HCT116 (cell line): ENCODE measurements at regions not wholly inside any gene's neighbourhood (a gene's known extent, or its start where the extent isn't known, plus 50 kb on each side); places are given as distances from the start of the nearest gene placed in this dataset.

Experiments
- ATAC-seq: fragments of 200-7000 bp; cut with Tn5 transposase; 2 replicates; pipeline ENCODE4 v1.9.1; 2020; ENCODE audit warnings: mild to moderate bottlenecking, moderate library complexity
- BruUV-seq: library from RNA; stranded (reverse); fragments of 400-500 nt; replicated peaks from 2 replicates; lab custom pipeline; 2021; lab: Mats Ljungman, UMichigan
- CTCF ChIA-PET: fragments of 300-600 bp; sonication (Branson Sonifier 250); formaldehyde crosslinking; loops from one replicate; lab custom pipeline; 2021; ENCODE audit warnings: antibody characterized with exemption; lab: Charles Lee
- POLR2A ChIA-PET: fragments of 300-600, 350-600 bp; sonication (Branson Sonifier 250); formaldehyde crosslinking; loops from one replicate; lab custom pipeline; 2021; ENCODE audit warnings: antibody characterized with exemption; lab: Charles Lee
- RAD21 ChIA-PET, 2 experiments: fragments of 300-600 bp; sonication (Branson Sonifier 250); formaldehyde crosslinking; loops; one replicate each; lab custom pipeline; 2023; ENCODE audit warnings: low total read pairs in 2 of 2; ENCODE audit not compliant: uncharacterized antibody in 2 of 2, unreplicated experiment in 2 of 2, low non-redundant PET in 1 of 2; lab: Charles Lee
- DNase-seq: peaks from one replicate; pipeline ENCODE4 v3.0.0-alpha.2; 2010; ENCODE audit warnings: low read depth, low spot score
- H2AFZ ChIP-seq: fragments of 200-600 bp; shearing (Covaris generic), sonication (generic); 2 replicates; pipeline ENCODE4 v1.6.1; 2017; ENCODE audit warnings: low read depth, mixed run types, mixed read lengths, antibody characterized with exemption, low read length; ENCODE audit not compliant: poor library complexity, severe bottlenecking
- H3K27ac ChIP-seq: 2 replicates; pipeline ENCODE4 v1.5.1; 2012; ENCODE audit warnings: low read depth, low read length
- H3K27me3 ChIP-seq: fragments of 200-600 bp; sonication (generic); 2 replicates; pipeline ENCODE4 v1.6.1; 2016; ENCODE audit warnings: mixed run types, low read length, mixed read lengths; ENCODE audit not compliant: insufficient read depth
- H3K36me3 ChIP-seq, 2 experiments: fragments of 200-500 bp in 1 of 2; fragments of 200-600 bp in 1 of 2; sonication (Bioruptor generic) in 1 of 2; sonication (generic) in 1 of 2; 2 replicates each; pipeline versions ENCODE4 v1.5.1 to v1.6.1; 2014 to 2016; ENCODE audit warnings: low read length in 2 of 2, inconsistent platforms in 1 of 2, mixed read lengths in 1 of 2, mixed run types in 1 of 2; ENCODE audit not compliant: insufficient read depth in 2 of 2, control insufficient read depth in 1 of 2
- H3K4me1 ChIP-seq, 2 experiments: fragments of 200-600 bp in 1 of 2; sonication (generic) in 1 of 2; 2 replicates each; pipeline versions ENCODE4 v1.5.1 to v1.6.1; 2012 to 2017; ENCODE audit warnings: low read length in 2 of 2, inconsistent platforms in 1 of 2, mild to moderate bottlenecking in 1 of 2, mixed read lengths in 1 of 2, mixed run types in 1 of 2, moderate library complexity in 1 of 2; ENCODE audit not compliant: insufficient read depth in 2 of 2, control insufficient read depth in 1 of 2
- H3K4me2 ChIP-seq: fragments of 200-600 bp; sonication (generic); 2 replicates; pipeline ENCODE4 v1.6.1; 2017; ENCODE audit warnings: mixed run types, low read length, mixed read lengths
- H3K4me3 ChIP-seq, 2 experiments: fragments of 200-600 bp in 1 of 2; sonication (generic) in 1 of 2; replicated peaks in 1 of 2; 2 replicates each; pipeline ENCODE4 v1.5.1; 2011 to 2016; ENCODE audit warnings: low read length in 2 of 2, control low read depth in 1 of 2, low read depth in 1 of 2, mild to moderate bottlenecking in 1 of 2, mixed read lengths in 1 of 2, mixed run types in 1 of 2
- H3K79me2 ChIP-seq: fragments of 200-600 bp; sonication (generic); 2 replicates; pipeline ENCODE4 v1.6.1; 2017; ENCODE audit warnings: mild to moderate bottlenecking, mixed run types, low read length, moderate library complexity, mixed read lengths; ENCODE audit not compliant: insufficient read depth
- H3K9ac ChIP-seq: fragments of 200-600 bp; sonication (generic); 2 replicates; pipeline ENCODE4 v1.6.1; 2016; ENCODE audit warnings: low read length, mixed read lengths
- H3K9me2 ChIP-seq: fragments of 200-600 bp; sonication (generic), shearing (Covaris generic); 2 replicates; pipeline ENCODE4 v1.6.1; 2017; ENCODE audit warnings: mixed run types, mild to moderate bottlenecking, moderate library complexity; ENCODE audit not compliant: insufficient read depth
- H3K9me3 ChIP-seq, 2 experiments: fragments of 200-500 bp in 1 of 2; fragments of 200-600 bp in 1 of 2; sonication (Bioruptor generic) in 1 of 2; sonication (generic) in 1 of 2; 2 replicates each; pipeline ENCODE4 v1.6.1; 2014 to 2017; ENCODE audit warnings: low read length in 2 of 2, mixed read lengths in 2 of 2, inconsistent platforms in 1 of 2, low read depth in 1 of 2, mild to moderate bottlenecking in 1 of 2, mixed run types in 1 of 2, moderate library complexity in 1 of 2; ENCODE audit not compliant: control insufficient read depth in 1 of 2, insufficient read depth in 1 of 2
- H4K20me1 ChIP-seq: fragments of 200-600 bp; sonication (generic), shearing (Covaris generic); 2 replicates; pipeline ENCODE4 v1.6.1; 2017; ENCODE audit warnings: mixed run types, mild to moderate bottlenecking, moderate library complexity; ENCODE audit not compliant: insufficient read depth
- CBX3 ChIP-seq: IDR thresholded peaks from 2 replicates; pipeline ENCODE4 v1.6.1; 2012; ENCODE audit warnings: low read depth
- CEBPB ChIP-seq: IDR thresholded peaks from 2 replicates; pipeline ENCODE4 v1.6.1; 2012; ENCODE audit warnings: low read depth
- RAD21 ChIP-seq: IDR thresholded peaks from 2 replicates; pipeline ENCODE4 v1.6.1; 2012; ENCODE audit warnings: low read depth, mild to moderate bottlenecking
- SP1 ChIP-seq: IDR thresholded peaks from 2 replicates; pipeline ENCODE4 v1.6.1; 2012; ENCODE audit warnings: low read depth
- YY1 ChIP-seq: IDR thresholded peaks from 2 replicates; pipeline ENCODE4 v1.6.1; 2011; ENCODE audit warnings: low read length, low read depth, moderate library complexity, mild to moderate bottlenecking; ENCODE audit not compliant: insufficient replicate concordance; ENCODE audit errors: extremely low read depth
- ZFX ChIP-seq: fragments of 450-650 bp; IDR thresholded peaks from 2 replicates; pipeline ENCODE4 v1.6.1; 2017
- intact Hi-C: fragments of 100-400 bp; cut with micrococcal nuclease; formaldehyde crosslinking; loops from 2 replicates; pipeline ENCODE4 v1.10.0; 2022
- TF ChIP-seq, protein P1 (sequence below): IDR thresholded peaks from 2 replicates; pipeline ENCODE4 v1.6.1; 2011; ENCODE audit warnings: mild to moderate bottlenecking, low read length, moderate library complexity; ENCODE audit not compliant: insufficient replicate concordance; ENCODE audit errors: extremely low read depth
- TF ChIP-seq, protein P2 (sequence below), 3 experiments: fragments of 200-600 bp in 1 of 3; sonication (generic) in 1 of 3; IDR thresholded peaks in 2 of 3; conservative IDR thresholded peaks in 1 of 3; 2 replicates each; pipeline ENCODE4 v1.5.1; 2012 to 2017; ENCODE audit warnings: low read depth in 2 of 3, low read length in 2 of 3, antibody characterized with exemption in 1 of 3, borderline replicate concordance in 1 of 3, control low read depth in 1 of 3, mild to moderate bottlenecking in 1 of 3, mixed read lengths in 1 of 3, mixed run types in 1 of 3, moderate library complexity in 1 of 3; ENCODE audit not compliant: insufficient read depth in 1 of 3

DNA sequence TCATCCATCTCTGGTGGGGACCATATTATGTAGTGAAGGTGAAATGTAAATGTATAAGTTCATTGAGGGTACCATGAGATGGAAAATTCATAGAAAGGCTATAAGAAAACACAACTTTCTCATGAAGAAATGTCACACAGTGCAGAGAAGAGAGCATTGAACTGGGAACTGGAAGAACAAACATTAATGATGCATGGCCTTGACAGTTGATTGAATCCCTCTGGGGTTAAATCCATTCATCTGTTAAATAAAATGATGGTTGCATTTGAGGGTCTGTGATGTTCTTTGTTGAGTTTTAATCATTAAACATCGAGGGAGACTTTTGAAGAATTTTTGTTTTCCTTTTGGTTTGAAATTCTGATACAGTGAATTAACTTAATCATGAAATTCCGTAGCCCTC is 1401.4 kb downstream of the FAM181B start (continued):
- no peak for TF ChIP-seq CEBPB
- TF ChIP-seq, all 23 proteins: peak for 0

DNA sequence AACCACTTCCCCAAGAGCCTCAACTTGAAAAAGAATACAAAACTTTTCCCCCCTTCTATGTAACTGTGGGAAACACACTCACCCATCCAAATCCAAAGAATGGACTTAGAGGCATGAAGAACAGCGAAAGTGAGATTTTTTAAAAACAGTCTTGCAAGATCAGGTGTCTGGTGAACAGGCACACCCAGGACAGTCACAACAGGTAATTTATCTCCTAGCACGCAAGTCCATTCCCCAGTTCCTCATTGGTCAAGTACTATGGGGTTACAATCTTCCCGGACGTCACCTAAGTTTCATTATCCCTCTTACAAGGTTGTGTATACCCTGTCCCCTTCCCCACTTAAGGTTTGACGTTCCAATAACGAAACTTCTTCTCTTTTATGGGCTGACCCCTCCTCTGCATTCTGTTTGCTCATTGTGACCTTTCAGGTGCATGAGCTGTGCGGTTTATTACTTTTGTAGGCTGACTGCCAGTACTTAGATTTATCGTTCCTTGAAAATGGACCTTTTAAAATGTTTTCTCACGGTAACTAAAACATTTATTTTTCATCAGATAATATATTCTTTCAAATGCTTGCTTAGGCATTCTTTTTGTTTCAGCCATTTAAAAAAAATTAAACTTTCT is 1401.9 kb downstream of the FAM181B start:
- DNase-seq (no peak), ATAC-seq (no peak)
- TF ChIP-seq CEBPB, result no peak
- Histone ChIP-seq H3K9me3 (peaks cover 7 to 16% of the 10 kb centered on the region in 2 experiments; a peak in 2 of 4 replicates), H3K27ac (no peak overlapping the region), H3K9ac (no peak overlapping the region), H3K9me2 (no peaks in the 10 kb centered on the region), H3K4me2 (no peak overlapping the region), H3K4me3 (no peak overlapping the region), H3K4me1 (no peaks in the 10 kb centered on the region), H3K36me3 (no peaks in the 10 kb centered on the region), H3K79me2 (no peaks in the 10 kb centered on the region), H2AFZ (no peak overlapping the region), H4K20me1 (no peaks in the 10 kb centered on the region), H3K27me3 (no peaks in the 10 kb centered on the region)
- ChIA-PET CTCF (no interaction called here), RAD21 (no interaction called here), POLR2A (no interaction called here)
- BruUV-seq, result no TSS peak
- intact Hi-C loops, result no loop called here

DNA sequence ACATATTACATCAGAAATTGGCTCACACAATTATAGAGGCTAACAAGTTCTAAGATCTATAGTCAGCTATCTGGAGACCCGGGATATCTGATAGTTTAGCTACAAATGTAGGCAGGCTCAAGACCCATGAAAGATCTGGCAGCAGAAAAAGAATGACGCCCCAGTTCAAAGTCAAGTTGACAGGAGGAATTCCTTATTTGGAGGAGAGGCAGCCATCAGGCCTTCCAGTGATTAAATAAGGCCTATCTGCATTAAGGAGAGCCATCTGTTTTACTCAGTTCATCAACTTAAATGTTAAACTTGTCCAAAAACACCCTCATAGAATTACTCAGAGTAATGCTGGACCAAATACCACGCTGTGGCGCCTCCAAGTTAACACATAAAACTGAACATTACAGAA is 1402.6 kb downstream of the FAM181B start:
- intact Hi-C loops, result no loop called here
- TF ChIP-seq ZFX, result no peak
- TF ChIP-seq, protein P1, sequence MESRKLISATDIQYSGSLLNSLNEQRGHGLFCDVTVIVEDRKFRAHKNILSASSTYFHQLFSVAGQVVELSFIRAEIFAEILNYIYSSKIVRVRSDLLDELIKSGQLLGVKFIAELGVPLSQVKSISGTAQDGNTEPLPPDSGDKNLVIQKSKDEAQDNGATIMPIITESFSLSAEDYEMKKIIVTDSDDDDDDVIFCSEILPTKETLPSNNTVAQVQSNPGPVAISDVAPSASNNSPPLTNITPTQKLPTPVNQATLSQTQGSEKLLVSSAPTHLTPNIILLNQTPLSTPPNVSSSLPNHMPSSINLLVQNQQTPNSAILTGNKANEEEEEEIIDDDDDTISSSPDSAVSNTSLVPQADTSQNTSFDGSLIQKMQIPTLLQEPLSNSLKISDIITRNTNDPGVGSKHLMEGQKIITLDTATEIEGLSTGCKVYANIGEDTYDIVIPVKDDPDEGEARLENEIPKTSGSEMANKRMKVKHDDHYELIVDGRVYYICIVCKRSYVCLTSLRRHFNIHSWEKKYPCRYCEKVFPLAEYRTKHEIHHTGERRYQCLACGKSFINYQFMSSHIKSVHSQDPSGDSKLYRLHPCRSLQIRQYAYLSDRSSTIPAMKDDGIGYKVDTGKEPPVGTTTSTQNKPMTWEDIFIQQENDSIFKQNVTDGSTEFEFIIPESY, result no peak
- no peak for TF ChIP-seq SP1
- TF ChIP-seq, protein P2, sequence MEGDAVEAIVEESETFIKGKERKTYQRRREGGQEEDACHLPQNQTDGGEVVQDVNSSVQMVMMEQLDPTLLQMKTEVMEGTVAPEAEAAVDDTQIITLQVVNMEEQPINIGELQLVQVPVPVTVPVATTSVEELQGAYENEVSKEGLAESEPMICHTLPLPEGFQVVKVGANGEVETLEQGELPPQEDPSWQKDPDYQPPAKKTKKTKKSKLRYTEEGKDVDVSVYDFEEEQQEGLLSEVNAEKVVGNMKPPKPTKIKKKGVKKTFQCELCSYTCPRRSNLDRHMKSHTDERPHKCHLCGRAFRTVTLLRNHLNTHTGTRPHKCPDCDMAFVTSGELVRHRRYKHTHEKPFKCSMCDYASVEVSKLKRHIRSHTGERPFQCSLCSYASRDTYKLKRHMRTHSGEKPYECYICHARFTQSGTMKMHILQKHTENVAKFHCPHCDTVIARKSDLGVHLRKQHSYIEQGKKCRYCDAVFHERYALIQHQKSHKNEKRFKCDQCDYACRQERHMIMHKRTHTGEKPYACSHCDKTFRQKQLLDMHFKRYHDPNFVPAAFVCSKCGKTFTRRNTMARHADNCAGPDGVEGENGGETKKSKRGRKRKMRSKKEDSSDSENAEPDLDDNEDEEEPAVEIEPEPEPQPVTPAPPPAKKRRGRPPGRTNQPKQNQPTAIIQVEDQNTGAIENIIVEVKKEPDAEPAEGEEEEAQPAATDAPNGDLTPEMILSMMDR (IDR thresholded peaks at IDR 0.05 in 2 of 3, conservative IDR thresholded peaks at IDR 0.05 in 1 of 3; ENCODE audit: borderline replicate concordance in 1 of 3, insufficient read depth in 1 of 3, low read depth in 2 of 3, low read length in 2 of 3), result no peak
- TF ChIP-seq YY1, result no peak
- TF ChIP-seq CBX3, result no peak
- no peak for TF ChIP-seq RAD21
- TF ChIP-seq CEBPB, result no peak
- BruUV-seq, result no TSS peak

More for the DNA sequence above, 1402.6 kb downstream of the FAM181B start:
- Histone ChIP-seq H3K27ac (no peak overlapping the region), H4K20me1 (no peaks in the 10 kb centered on the region), H3K9me2 (no peaks in the 10 kb centered on the region), H3K27me3 (no peaks in the 10 kb centered on the region), H3K36me3 (no peaks in the 10 kb centered on the region), H3K9me3 (peaks cover 7 to 16% of the 10 kb centered on the region in 2 experiments; a peak in 2 of 4 replicates), H3K4me1 (no peaks in the 10 kb centered on the region), H2AFZ (no peak overlapping the region), H3K4me3 (no peak overlapping the region), H3K4me2 (no peak overlapping the region), H3K9ac (no peak overlapping the region), H3K79me2 (no peaks in the 10 kb centered on the region)
- no peak for ATAC-seq
- CTCF ChIA-PET, result no interaction called here
- DNase-seq, result no peak
- RAD21 ChIA-PET, result no interaction called here
- POLR2A ChIA-PET, result no interaction called here
